GM19372 (cell line): ENCODE measurements at regions not wholly inside any gene's neighbourhood (a gene's known extent, or its start where the extent isn't known, plus 50 kb on each side); places are given as distances from the start of the nearest gene placed in this dataset.
"Not testable (repeated sequence)": the region's sequence is repeated elsewhere in the genome, so short reads cannot be mapped to it uniquely, and the experiment has no call there.

ENCODE experiments used
- ATAC-seq: cut with Tn5 transposase; IDR thresholded peaks from one replicate; pipeline ENCODE4 v1.9.1; 2021; ENCODE audit warnings: mild to moderate bottlenecking, low read depth, moderate library complexity; ENCODE audit not compliant: unreplicated experiment

- no peak for ATAC-seq
Measured at GRCh38 chr2:17208511-17208910, 309.7 kb downstream of the RAD51AP2 start.

DNA sequence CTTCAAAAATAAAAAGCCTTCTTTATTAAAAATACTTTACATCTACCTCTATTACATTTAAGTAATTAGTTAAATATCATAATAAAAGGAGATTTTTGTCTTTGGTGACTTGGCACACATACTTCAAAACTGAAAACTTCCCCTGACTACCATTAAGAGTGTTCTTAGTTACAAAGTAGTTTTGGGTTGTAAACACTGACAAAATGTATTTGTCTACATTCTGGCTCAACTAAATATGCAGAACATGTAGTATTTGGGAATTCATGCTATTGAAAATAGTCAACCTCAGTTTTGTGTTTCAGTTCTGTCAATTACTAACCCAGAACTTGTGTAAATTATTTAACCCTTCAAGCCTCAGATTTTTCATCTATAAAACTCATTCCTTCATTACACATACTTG lies 311.5 kb downstream of the RAD51AP2 start:
- no peak for ATAC-seq

DNA sequence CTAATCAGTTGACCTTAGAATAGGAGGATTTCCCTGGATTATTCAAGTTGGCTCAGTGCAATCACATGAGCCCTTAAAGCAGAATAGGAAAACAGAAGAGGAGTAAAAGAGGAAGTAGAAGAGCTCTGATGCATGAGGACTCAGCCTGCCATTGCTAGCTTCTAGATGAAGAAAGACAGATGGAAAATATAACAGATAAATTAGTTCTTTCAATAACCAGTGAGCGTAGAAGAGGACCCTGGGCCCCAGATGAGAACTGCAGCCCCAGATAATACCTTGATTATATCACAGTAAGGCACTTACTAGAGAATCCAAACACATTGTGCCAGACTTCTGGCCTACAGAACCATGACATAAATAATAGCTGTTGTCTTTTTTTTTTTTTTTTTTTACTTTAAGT lies 314.0 kb downstream of the RAD51AP2 start:
- not testable (repeated sequence) for ATAC-seq

DNA sequence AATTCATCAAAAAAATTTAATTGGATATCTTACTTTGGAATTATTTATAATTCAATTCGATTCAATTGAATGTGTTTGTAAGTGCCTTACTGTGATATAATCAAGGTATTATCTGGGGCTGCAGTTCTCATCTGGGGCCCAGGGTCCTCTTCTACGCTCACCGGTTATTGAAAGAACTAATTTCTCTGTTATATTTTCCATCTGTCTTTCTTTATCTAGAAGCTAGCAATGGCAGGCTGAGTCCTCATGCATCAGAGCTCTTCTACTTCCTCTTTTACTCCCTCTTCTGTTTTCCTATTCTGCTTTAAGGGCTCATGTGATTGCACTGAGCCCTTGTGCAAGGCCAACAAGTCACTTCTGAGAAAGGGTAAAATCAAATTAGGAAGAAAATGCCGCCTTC lies 315.6 kb downstream of the RAD51AP2 start:
- peak; percentile 93 for ATAC-seq

GRCh38 chr2:17199741-17200140 lies 318.5 kb downstream of the RAD51AP2 start:
- no peak for ATAC-seq

DNA sequence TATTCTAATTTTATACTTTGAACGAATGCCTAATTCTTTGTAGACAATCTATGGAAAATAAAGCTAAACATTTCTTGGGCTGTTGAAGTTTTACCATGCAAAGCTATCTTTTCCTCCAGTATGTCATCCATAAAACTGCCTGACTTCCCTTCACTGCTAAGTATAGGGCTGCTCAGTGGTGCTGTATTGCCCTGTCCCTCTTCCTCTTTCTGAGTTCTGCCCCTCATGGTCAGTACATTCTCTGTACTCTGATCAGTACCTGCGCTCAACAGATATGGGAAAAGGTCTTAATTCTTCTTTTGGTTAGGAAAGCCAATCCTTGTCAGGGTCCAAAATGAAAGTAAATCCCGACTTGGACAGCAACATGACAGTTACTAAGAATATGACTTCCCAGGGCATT lies 321.9 kb downstream of the RAD51AP2 start:
- ATAC-seq = no peak

DNA sequence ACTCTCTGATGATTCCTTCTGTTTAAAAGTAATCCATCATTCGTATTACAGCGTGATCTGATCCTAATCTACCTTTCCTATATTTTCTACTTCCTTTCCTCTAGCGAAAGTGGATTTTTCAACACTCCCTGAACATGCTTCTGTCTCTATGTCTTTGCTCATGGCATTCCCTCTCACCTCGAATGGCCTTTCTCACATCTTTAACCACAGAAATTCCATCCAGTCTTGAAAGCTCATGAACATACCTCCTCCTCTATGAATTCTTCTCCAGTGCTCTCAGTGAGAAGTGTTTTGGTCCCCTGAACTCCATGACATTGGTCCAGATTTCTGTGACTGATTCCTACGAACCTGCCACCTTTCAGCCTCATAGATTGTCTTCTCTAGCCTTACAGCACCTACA lies 323.2 kb downstream of the RAD51AP2 start:
- no peak for ATAC-seq

DNA sequence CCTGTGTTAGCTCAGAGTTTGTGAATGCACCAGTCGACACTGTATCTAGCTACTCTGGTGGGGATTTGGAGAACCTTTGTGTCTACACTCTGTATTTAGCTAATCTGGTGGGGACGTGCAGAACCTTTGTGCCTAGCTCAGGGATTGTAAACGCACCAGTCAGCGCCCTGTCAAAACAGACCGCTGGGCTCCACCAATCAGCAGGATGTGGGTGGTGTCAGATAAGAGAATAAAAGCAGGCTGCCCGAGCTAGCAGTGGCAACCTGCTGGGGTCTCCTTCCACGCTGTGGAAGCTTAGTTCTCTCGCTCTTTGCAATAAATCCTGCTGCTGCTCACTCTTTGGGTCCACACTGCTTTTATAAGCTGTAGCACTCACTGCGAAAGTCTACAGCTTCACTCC lies 324.2 kb downstream of the RAD51AP2 start:
- ATAC-seq = no peak

DNA sequence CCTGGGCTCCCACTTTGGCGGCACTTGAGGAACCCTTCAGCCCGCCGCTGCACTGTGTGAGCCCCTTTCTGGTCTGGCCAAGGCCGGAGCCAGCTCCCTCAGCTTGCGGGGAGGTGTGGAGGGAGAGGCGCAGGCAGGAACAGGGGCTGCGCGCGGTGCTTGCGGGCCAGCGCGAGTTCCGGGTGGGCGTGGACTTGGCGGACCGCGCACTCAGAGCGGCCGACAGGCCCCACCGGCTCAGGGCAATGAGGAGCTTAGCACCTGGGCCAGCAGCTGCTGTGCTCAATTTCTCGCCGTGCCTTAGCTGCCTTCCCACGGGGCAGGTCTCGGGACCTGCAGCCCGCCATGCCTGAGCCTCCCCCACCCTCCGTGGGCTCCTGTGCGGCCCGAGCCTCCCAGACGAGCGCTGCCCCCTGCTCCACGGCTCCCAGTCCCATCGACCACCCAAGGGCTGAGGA lies 324.8 kb downstream of the RAD51AP2 start:
- ATAC-seq = not testable (repeated sequence)

DNA sequence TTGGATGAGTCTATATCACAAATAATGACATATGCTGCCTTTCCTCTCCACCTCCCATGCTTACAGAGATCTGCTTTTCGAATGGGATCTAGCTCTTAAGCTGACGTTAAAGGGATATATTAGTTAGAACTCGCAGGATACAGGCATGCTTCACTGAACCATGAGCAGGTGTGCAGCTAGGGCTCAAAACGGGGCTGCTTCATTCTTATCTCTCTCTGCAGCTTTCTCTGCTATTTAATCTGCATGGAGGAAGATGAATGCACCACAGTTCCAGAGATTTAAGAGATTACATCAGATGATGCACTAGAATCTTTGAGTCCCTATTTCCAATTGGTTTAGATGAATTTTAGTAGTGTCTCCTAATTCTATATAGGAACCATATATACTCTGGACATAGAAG lies 327.0 kb downstream of the RAD51AP2 start:
- ATAC-seq = no peak

GRCh38 chr2:17190527-17190926 lies 327.7 kb downstream of the RAD51AP2 start:
- no peak for ATAC-seq

DNA sequence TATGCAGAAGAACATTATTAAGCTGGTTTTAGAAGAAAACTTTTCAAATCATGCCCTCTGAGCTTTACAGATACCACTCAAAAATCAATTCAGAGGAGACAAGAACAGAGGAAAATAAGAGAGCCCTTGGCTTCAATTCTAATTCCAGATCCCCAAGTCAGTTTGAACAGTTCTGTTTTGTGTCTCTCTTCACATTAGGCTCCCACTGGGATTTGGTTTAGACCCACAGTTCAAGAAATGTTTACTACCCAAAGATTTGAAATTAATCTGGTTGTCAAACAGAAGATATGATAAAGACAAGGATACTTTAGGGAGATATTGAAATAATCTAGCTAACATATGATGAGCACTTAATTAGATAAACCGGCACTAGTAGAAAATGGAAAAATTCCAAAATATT lies 329.5 kb downstream of the RAD51AP2 start:
- no peak for ATAC-seq

GRCh38 chr2:17184512-17184911 lies 333.7 kb downstream of the RAD51AP2 start:
- ATAC-seq = no peak

DNA sequence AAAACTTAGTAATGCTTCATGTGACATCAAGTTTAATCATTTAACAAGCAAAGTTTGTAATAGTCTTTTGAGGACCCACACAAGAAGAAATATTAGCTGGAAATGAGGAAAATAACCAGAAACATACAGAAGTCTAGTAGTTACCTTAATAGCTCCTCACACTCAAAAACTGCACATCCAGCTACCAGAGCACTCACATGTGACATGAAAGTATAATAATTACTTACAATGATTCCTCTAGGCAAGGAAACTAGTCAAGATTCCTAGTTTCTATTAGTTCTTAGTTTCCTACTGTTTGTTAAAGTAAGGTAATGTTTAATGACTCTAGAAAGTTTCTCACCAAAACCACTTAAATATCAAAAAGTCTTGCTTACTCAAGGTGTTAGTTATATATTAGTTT lies 335.8 kb downstream of the RAD51AP2 start:
- ATAC-seq = no peak

- no peak for ATAC-seq
Measured at GRCh38 chr2:17181051-17181752, 337.0 kb downstream of the RAD51AP2 start.

- ATAC-seq = no peak
Measured at GRCh38 chr2:17179145-17179808, 339.0 kb downstream of the RAD51AP2 start.

GRCh38 chr2:17177088-17177487 lies 341.2 kb downstream of the RAD51AP2 start:
- ATAC-seq = no peak

GRCh38 chr2:17171446-17172049 lies 346.7 kb downstream of the RAD51AP2 start:
- peak; percentile 93 for ATAC-seq

GRCh38 chr2:17166506-17166905 lies 351.7 kb downstream of the RAD51AP2 start:
- ATAC-seq = no peak

- ATAC-seq = no peak
Measured at GRCh38 chr2:17164550-17164949, 353.7 kb downstream of the RAD51AP2 start.

DNA sequence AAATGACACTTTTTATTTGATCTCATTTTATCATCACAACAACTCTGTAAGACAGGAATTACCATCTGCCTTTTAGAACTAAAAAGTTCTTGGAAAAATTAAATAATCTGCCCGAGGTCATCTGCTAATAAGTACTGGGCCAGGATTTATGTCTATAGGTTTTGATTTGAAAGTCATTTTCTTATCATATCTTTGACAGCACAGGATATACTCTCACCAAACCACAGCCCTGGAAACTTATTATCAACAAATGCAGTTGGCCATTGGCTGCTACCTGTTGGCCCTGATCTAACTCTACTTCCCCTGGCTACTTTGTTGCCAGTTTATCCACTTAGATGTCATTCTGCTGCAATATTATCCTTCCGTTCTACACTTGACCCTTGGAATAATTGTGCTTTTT lies 354.6 kb downstream of the RAD51AP2 start:
- no peak for ATAC-seq

- ATAC-seq = no peak
Measured at GRCh38 chr2:17162713-17163112, 355.5 kb downstream of the RAD51AP2 start.
